ACC112 (cell line): ENCODE measurements at regions not wholly inside any gene's neighbourhood (a gene's known extent, or its start where the extent isn't known, plus 50 kb on each side); places are given as distances from the start of the nearest gene placed in this dataset.

Experiments
- H2AFZ ChIP-seq: fragments of 200-600 bp; sonication (generic); one replicate; pipeline ENCODE4 v1.6.0; 2017; ENCODE audit warnings: antibody characterized with exemption, low read length; ENCODE audit not compliant: unreplicated experiment
- H3K27ac ChIP-seq: fragments of 200-600 bp; sonication (generic); 2 replicates; pipeline ENCODE4 v1.5.1; 2014; ENCODE audit warnings: low read depth, mild to moderate bottlenecking, antibody characterized with exemption, low read length, moderate library complexity
- H3K27me3 ChIP-seq: fragments of 200-600 bp; sonication (generic); 2 replicates; pipeline ENCODE4 v1.6.1; 2014; ENCODE audit warnings: mild to moderate bottlenecking, antibody characterized with exemption, low read length, moderate library complexity, mixed read lengths; ENCODE audit not compliant: insufficient read depth
- H3K36me3 ChIP-seq: fragments of 200-600 bp; sonication (generic); 2 replicates; pipeline ENCODE4 v1.6.1; 2016; ENCODE audit warnings: mild to moderate bottlenecking, antibody characterized with exemption, low read length, moderate library complexity, mixed read lengths; ENCODE audit not compliant: insufficient read depth
- H3K4me1 ChIP-seq: fragments of 200-600 bp; sonication (generic); one replicate; pipeline ENCODE4 v1.6.1; 2016; ENCODE audit warnings: low read length, mixed read lengths; ENCODE audit not compliant: insufficient read depth, unreplicated experiment, control insufficient read depth
- H3K4me3 ChIP-seq: fragments of 200-600 bp; sonication (generic); 2 replicates; pipeline ENCODE4 v1.5.1; 2014; ENCODE audit warnings: mild to moderate bottlenecking, low read depth, low read length
- H3K79me2 ChIP-seq: fragments of 200-600 bp; sonication (generic); one replicate; pipeline ENCODE4 v1.6.0; 2016; ENCODE audit warnings: low read length; ENCODE audit not compliant: control insufficient read depth, unreplicated experiment, insufficient read depth

DNA sequence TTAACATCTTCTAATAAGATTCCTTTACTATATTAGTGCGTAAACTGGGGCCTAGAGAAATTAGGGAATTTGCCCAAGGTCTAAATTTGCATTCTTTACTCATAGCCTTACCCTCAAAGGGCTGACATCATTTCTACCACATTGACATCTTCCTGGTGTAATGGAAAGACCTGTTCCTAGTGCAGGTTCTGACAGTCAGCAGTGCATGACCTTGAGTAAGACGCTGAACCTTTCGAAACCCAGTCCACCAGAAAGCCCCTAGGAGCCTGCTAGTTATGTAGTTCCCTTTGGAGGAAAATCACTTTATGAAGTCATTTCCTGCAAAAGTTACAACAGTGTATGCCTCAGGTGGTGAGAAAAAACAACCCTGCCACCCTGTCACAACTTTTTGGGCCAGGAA lies 388.3 kb downstream of the TNS1 start:
- Histone ChIP-seq H3K27me3 (0 out of 2 replicates have a peak, but pooled peaks cover 9% of the 10 kb centered on the region), H3K4me1 (no peaks in the 10 kb centered on the region), H2AFZ (no peak overlapping the region), H3K36me3 (no peaks in the 10 kb centered on the region), H3K27ac (no peak overlapping the region), H3K4me3 (no peak overlapping the region), H3K79me2 (no peaks in the 10 kb centered on the region)

DNA sequence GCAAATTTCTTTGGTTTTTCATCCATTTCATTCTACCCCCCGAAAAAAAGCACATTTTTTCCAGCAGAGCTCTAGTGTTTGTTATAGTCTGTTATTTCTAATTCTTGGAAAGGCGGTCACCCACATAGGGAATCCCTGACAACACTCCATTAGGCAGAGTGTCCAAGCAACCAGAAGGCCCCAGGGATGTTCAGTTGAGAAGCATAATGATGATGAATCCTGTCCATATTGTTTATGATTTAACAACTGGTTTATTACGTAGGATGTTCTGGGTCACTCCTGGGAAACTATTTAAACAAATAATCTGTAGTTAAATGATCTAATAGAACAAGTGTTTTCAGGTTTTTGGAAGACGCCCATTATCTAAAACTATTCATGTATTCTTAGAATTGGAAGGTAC lies 388.7 kb downstream of the TNS1 start:
- Histone ChIP-seq H3K4me3 (no peak overlapping the region), H2AFZ (no peak overlapping the region), H3K36me3 (no peaks in the 10 kb centered on the region), H3K4me1 (no peaks in the 10 kb centered on the region), H3K27ac (no peak overlapping the region), H3K27me3 (0 out of 2 replicates have a peak, but pooled peaks cover 9% of the 10 kb centered on the region), H3K79me2 (no peaks in the 10 kb centered on the region)

- Histone ChIP-seq H2AFZ (no peak overlapping the region), H3K79me2 (no peaks in the 10 kb centered on the region), H3K27me3 (peaks cover 15% of the 10 kb centered on the region; the same call in 1 of the 2 replicates), H3K4me3 (no peak overlapping the region), H3K36me3 (no peaks in the 10 kb centered on the region), H3K27ac (no peak overlapping the region), H3K4me1 (no peaks in the 10 kb centered on the region)
These were observed 389.9 kb downstream of the TNS1 start for GRCh38 chr2:217612920-217613319.

GRCh38 chr2:217612211-217612610 lies 390.6 kb downstream of the TNS1 start:
- Histone ChIP-seq H3K79me2 (no peaks in the 10 kb centered on the region), H3K27ac (no peak overlapping the region), H3K4me1 (no peaks in the 10 kb centered on the region), H3K27me3 (peaks cover 15% of the 10 kb centered on the region; the same call in 1 of the 2 replicates), H3K36me3 (no peaks in the 10 kb centered on the region), H3K4me3 (no peak overlapping the region), H2AFZ (no peak overlapping the region)

DNA sequence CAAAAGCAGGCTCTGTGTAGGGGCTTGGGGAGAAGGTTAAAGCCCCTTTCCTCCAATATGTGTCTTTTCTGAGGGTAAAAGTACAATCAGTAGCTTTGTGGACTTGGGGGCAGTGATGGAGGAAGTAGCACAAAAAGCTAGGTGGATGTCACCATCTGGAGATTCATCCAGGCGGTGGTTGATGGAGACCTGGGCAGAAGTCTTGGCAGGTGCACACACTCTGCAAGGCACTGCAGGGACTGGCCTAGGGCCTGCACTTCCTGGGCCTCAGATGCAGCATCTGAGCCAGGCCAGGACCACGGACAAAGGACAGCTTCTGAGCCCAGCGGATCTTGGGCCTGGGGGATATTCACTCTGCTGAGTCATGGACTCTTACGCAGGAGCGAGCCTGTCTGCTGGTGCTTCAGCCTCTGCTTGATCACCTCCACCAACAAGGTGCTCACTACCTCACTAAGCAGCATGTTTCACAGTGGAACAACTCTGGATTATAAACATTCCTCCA lies 391.1 kb downstream of the TNS1 start:
- H3K4me3 ChIP-seq = no peak overlapping the region
- H3K36me3 ChIP-seq = no peaks in the 10 kb centered on the region
- H2AFZ ChIP-seq = no peak overlapping the region
- H3K27ac ChIP-seq = no peak overlapping the region
- no peaks in the 10 kb centered on the region for H3K79me2 ChIP-seq
- H3K27me3 ChIP-seq = peaks cover 19% of the 10 kb centered on the region; the same call in 1 of the 2 replicates
- H3K4me1 ChIP-seq = no peaks in the 10 kb centered on the region

- Histone ChIP-seq H3K27me3 (peaks cover 16% of the 10 kb centered on the region), H3K27ac (no peak overlapping the region), H2AFZ (no peak overlapping the region), H3K4me1 (no peaks in the 10 kb centered on the region), H3K79me2 (no peaks in the 10 kb centered on the region), H3K36me3 (no peaks in the 10 kb centered on the region), H3K4me3 (no peak overlapping the region)
These were observed 391.7 kb downstream of the TNS1 start for GRCh38 chr2:217611056-217611455.

DNA sequence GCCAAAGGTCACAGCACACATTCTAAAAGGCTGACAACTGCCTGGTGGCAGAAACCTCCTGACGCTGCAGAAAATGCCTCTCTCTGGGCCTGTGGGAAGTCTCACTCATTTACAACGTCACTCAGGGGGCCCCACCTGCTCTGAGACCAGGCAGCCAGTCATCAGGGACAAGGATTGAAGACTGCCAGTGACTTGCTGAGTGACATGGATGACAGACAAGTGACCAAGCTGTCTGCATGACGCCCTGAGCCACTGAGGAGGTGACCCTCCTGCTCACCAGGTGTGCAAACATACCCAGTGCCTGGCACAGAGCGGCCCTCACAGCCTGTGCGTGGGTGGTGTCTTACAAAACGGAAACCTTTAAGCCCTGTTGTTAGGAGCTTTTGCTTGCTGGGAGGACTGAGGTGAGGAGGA lies 392.4 kb downstream of the TNS1 start:
- Histone ChIP-seq H3K4me3 (no peak overlapping the region), H2AFZ (no peak overlapping the region), H3K27ac (no peak overlapping the region), H3K36me3 (no peaks in the 10 kb centered on the region), H3K4me1 (no peaks in the 10 kb centered on the region), H3K27me3 (peaks cover 20% of the 10 kb centered on the region), H3K79me2 (no peaks in the 10 kb centered on the region)

GRCh38 chr2:217609952-217610351 lies 392.8 kb downstream of the TNS1 start:
- Histone ChIP-seq H3K27me3 (peaks cover 19% of the 10 kb centered on the region), H3K4me3 (no peak overlapping the region), H3K27ac (no peak overlapping the region), H3K79me2 (no peaks in the 10 kb centered on the region), H2AFZ (no peak overlapping the region), H3K4me1 (no peaks in the 10 kb centered on the region), H3K36me3 (no peaks in the 10 kb centered on the region)

DNA sequence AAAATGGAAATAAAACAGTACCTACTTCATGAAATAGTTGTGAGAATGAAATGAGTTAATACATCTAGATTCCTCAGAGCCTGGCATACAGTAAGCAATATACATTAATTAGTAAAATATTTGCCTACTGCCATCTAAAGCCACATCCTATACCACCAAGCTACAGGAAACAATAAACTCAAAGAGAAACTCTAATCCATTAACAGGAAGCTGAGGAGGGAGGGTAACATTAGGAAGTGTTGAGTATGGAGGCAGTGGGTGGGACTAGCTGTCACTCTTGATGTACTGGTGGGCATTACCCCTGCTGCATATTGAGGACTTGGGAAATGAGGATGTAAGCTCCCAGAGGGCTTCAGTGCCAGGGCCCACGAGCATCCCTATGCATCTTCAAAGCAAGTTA lies 396.5 kb downstream of the TNS1 start:
- no peaks in the 10 kb centered on the region for H3K36me3 ChIP-seq
- no peak overlapping the region for H3K4me3 ChIP-seq
- no peaks in the 10 kb centered on the region for H3K4me1 ChIP-seq
- H3K27me3 ChIP-seq = peaks cover 49% of the 10 kb centered on the region
- no peak overlapping the region for H2AFZ ChIP-seq
- no peaks in the 10 kb centered on the region for H3K79me2 ChIP-seq
- no peak overlapping the region for H3K27ac ChIP-seq

- H3K36me3 ChIP-seq = no peaks in the 10 kb centered on the region
- H3K79me2 ChIP-seq = no peaks in the 10 kb centered on the region
- no peak overlapping the region for H3K4me3 ChIP-seq
- peaks cover 66% of the 10 kb centered on the region for H3K27me3 ChIP-seq
- H2AFZ ChIP-seq = no peak overlapping the region
- no peak overlapping the region for H3K27ac ChIP-seq
- H3K4me1 ChIP-seq = no peaks in the 10 kb centered on the region
These were observed 398.1 kb downstream of the TNS1 start for GRCh38 chr2:217604527-217605194.

DNA sequence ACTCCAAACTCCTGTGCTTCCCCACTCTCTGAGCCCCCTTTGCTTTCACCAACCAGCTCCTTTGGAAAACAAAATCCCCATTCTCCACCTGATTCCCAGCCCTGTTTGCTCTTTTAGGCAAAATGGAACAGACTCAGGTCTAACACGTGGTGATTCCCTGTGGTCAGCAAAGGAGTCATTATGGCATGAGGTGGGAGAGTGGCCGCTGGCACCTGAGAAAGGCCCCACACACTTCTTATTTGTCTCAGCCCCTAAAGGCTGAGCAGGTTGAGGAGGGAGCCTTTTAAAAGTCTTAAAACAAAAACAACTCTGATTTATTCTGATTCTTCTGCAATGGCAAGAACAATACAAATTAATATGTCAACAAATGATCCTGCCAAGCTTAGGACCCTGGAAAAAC lies 401.2 kb downstream of the TNS1 start:
- H3K4me3 ChIP-seq = no peak overlapping the region
- H3K27me3 ChIP-seq = peaks cover 87% of the 10 kb centered on the region
- H3K79me2 ChIP-seq = no peaks in the 10 kb centered on the region
- H2AFZ ChIP-seq = no peak overlapping the region
- no peak overlapping the region for H3K27ac ChIP-seq
- H3K4me1 ChIP-seq = no peaks in the 10 kb centered on the region
- no peaks in the 10 kb centered on the region for H3K36me3 ChIP-seq
